ENCODE measurements at regions not wholly inside any gene's neighbourhood (a gene's known extent, or its start where the extent isn't known, plus 50 kb on each side); places are given as distances from the start of the nearest gene placed in this dataset.

- DNase-seq: no peak
These were observed 220.6 kb downstream of the CHRM3 start for GRCh38 chr1:239606850-239607400.

GRCh38 chr1:239608469-239608868, 222.1 kb downstream of the CHRM3 start:
- no peak for DNase-seq

- no peak for DNase-seq
These were observed 226.0 kb downstream of the CHRM3 start for GRCh38 chr1:239612379-239612778.

- DNase-seq: no peak
These were observed 230.3 kb downstream of the CHRM3 start for GRCh38 chr1:239616673-239617072.

- no peak for DNase-seq
These were observed 230.9 kb downstream of the CHRM3 start for GRCh38 chr1:239617259-239617658.

- DNase-seq: no peak
These were observed 231.4 kb downstream of the CHRM3 start for GRCh38 chr1:239617731-239618130.

GRCh38 chr1:239619190-239619589, 232.8 kb downstream of the CHRM3 start:
- DNase-seq: no peak

GRCh38 chr1:239630767-239631166, 244.4 kb downstream of the CHRM3 start:
- DNase-seq: no peak

- DNase-seq: no peak
These were observed 247.1 kb downstream of the CHRM3 start for GRCh38 chr1:239633432-239633831.

GRCh38 chr1:239635276-239635675, 248.9 kb downstream of the CHRM3 start:
- no peak for DNase-seq

GRCh38 chr1:239636347-239636746, 250.0 kb downstream of the CHRM3 start:
- no peak for DNase-seq

GRCh38 chr1:239644604-239645003, 258.2 kb downstream of the CHRM3 start:
- DNase-seq: no peak

GRCh38 chr1:239647045-239647444, 260.7 kb downstream of the CHRM3 start:
- DNase-seq: no peak

GRCh38 chr1:239647964-239648632, 261.7 kb downstream of the CHRM3 start:
- no peak for DNase-seq

GRCh38 chr1:239655023-239655422, 268.7 kb downstream of the CHRM3 start:
- no peak for DNase-seq

- no peak for DNase-seq
These were observed 270.9 kb downstream of the CHRM3 start for GRCh38 chr1:239657291-239657690.

GRCh38 chr1:239662950-239663349, 276.6 kb downstream of the CHRM3 start:
- no peak for DNase-seq

GRCh38 chr1:239672256-239672655, 285.9 kb downstream of the CHRM3 start:
- DNase-seq: no peak

- no peak for DNase-seq
These were observed 289.4 kb downstream of the CHRM3 start for GRCh38 chr1:239675735-239676134.

- no peak for DNase-seq
These were observed 290.3 kb downstream of the CHRM3 start for GRCh38 chr1:239676522-239677273.

- DNase-seq: no peak
These were observed 291.0 kb downstream of the CHRM3 start for GRCh38 chr1:239677362-239677761.

- no peak for DNase-seq
These were observed 291.8 kb downstream of the CHRM3 start for GRCh38 chr1:239678181-239678580.

GRCh38 chr1:239682046-239682445, 295.7 kb downstream of the CHRM3 start:
- DNase-seq: no peak

GRCh38 chr1:239682960-239683359, 296.6 kb downstream of the CHRM3 start:
- DNase-seq: no peak
